ENCODE measurements at regions not wholly inside any gene's neighbourhood (a gene's known extent, or its start where the extent isn't known, plus 50 kb on each side); places are given as distances from the start of the nearest gene placed in this dataset.

- no peak overlapping the region for H3K4me3 ChIP-seq (ENCODE audit: low read depth, low read length)
These were observed 80.8 kb upstream of the IL12B start for GRCh38 chr5:159411115-159411514.

GRCh38 chr5:159412284-159413046 is 82.2 kb upstream of the IL12B start:
- H3K4me3 ChIP-seq (ENCODE audit: low read depth, low read length) = no peak overlapping the region
- no peak for TF ChIP-seq CTCF (IDR thresholded peaks at IDR 0.05; ENCODE audit: borderline replicate concordance, insufficient read depth, low read depth, low read length)

More at GRCh38 chr5:159411115-159411514, 80.8 kb upstream of the IL12B start:
- TF ChIP-seq CTCF (IDR thresholded peaks at IDR 0.05; ENCODE audit: borderline replicate concordance, insufficient read depth, low read depth, low read length) = no peak

GRCh38 chr5:159414021-159414420 is 83.7 kb upstream of the IL12B start:
- H3K4me3 ChIP-seq (ENCODE audit: low read depth, low read length) = no peak overlapping the region
- no peak for TF ChIP-seq CTCF (IDR thresholded peaks at IDR 0.05; ENCODE audit: borderline replicate concordance, insufficient read depth, low read depth, low read length)

- H3K4me3 ChIP-seq (ENCODE audit: low read depth, low read length) = no peak overlapping the region
- no peak for TF ChIP-seq CTCF (IDR thresholded peaks at IDR 0.05; ENCODE audit: borderline replicate concordance, insufficient read depth, low read depth, low read length)
These were observed 85.1 kb upstream of the IL12B start for GRCh38 chr5:159415301-159415937.

- no peak for TF ChIP-seq CTCF (IDR thresholded peaks at IDR 0.05; ENCODE audit: borderline replicate concordance, insufficient read depth, low read depth, low read length)
- no peak overlapping the region for H3K4me3 ChIP-seq (ENCODE audit: low read depth, low read length)
These were observed 86.2 kb upstream of the IL12B start for GRCh38 chr5:159416438-159416837.

- H3K4me3 ChIP-seq (ENCODE audit: low read depth, low read length) = no peak overlapping the region
- TF ChIP-seq CTCF (IDR thresholded peaks at IDR 0.05; ENCODE audit: borderline replicate concordance, insufficient read depth, low read depth, low read length) = no peak
These were observed 86.9 kb upstream of the IL12B start for GRCh38 chr5:159417170-159417569.

- no peak overlapping the region for H3K4me3 ChIP-seq (ENCODE audit: low read depth, low read length)
- TF ChIP-seq CTCF (IDR thresholded peaks at IDR 0.05; ENCODE audit: borderline replicate concordance, insufficient read depth, low read depth, low read length) = 0 out of 2 replicates have a peak, but pooled peaks have one; percentile 12
These were observed 89.3 kb upstream of the IL12B start for GRCh38 chr5:159419576-159419975.
